ENCODE measurements at regions not wholly inside any gene's neighbourhood (a gene's known extent, or its start where the extent isn't known, plus 50 kb on each side); places are given as distances from the start of the nearest gene placed in this dataset.

- no peak for FAIRE-seq
Observed at GRCh38 chr15:47614360-47615011, 102.8 kb upstream of the SEMA6D start.

- no peak for FAIRE-seq
Observed at GRCh38 chr15:47616876-47617275, 100.4 kb upstream of the SEMA6D start.

- no peak for FAIRE-seq
Observed at GRCh38 chr15:47618241-47618640, 99.1 kb upstream of the SEMA6D start.

GRCh38 chr15:47620960-47621681 lies 96.2 kb upstream of the SEMA6D start:
- FAIRE-seq = no peak

- no peak for FAIRE-seq
Observed at GRCh38 chr15:47622055-47622454, 95.2 kb upstream of the SEMA6D start.

- FAIRE-seq = no peak
Observed at GRCh38 chr15:47624503-47624902, 92.8 kb upstream of the SEMA6D start.

- no peak for FAIRE-seq
Observed at GRCh38 chr15:47639042-47639441, 78.3 kb upstream of the SEMA6D start.

- no peak for FAIRE-seq
Observed at GRCh38 chr15:47640079-47640478, 77.2 kb upstream of the SEMA6D start.

- FAIRE-seq = no peak
Observed at GRCh38 chr15:47640901-47641300, 76.4 kb upstream of the SEMA6D start.

- FAIRE-seq = no peak
Observed at GRCh38 chr15:47644722-47645121, 72.6 kb upstream of the SEMA6D start.

- no peak for FAIRE-seq
Observed at GRCh38 chr15:47650564-47650963, 66.7 kb upstream of the SEMA6D start.

GRCh38 chr15:47652328-47652727 lies 65.0 kb upstream of the SEMA6D start:
- FAIRE-seq = no peak

GRCh38 chr15:47652844-47653243 lies 64.5 kb upstream of the SEMA6D start:
- no peak for FAIRE-seq

GRCh38 chr15:47661661-47662180 lies 55.6 kb upstream of the SEMA6D start:
- FAIRE-seq = no peak

- no peak for FAIRE-seq
Observed at GRCh38 chr15:47663101-47663500, 54.2 kb upstream of the SEMA6D start.

Data from G401.6 (cell line).